ENCODE measurements at regions not wholly inside any gene's neighbourhood (a gene's known extent, or its start where the extent isn't known, plus 50 kb on each side); places are given as distances from the start of the nearest gene placed in this dataset.

DNA sequence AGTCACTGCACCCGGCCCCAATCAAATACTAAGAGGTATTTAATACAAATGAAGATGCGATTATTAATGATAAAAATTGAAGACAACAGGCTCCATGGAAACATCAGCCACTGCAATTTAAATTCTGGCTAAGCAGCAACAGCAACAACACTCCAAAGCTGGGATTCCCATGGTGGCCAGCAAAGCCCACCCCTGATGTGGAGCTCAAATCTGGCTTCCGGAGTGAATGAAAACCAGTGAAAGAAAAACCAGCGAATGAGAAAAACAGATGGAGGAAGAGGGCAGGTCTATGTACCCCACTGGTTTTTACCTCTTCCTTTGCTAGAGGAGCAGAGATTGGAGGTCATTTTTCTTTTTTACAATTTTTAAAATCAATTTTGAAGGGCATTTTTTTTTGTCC, 135.9 kb upstream of the PDE10A start:
- no peak for TF ChIP-seq EZH2 (IDR thresholded peaks at IDR 0.05; ENCODE audit: borderline replicate concordance, low read depth, low read length, poor library complexity, severe bottlenecking)
- TF ChIP-seq, protein P1, sequence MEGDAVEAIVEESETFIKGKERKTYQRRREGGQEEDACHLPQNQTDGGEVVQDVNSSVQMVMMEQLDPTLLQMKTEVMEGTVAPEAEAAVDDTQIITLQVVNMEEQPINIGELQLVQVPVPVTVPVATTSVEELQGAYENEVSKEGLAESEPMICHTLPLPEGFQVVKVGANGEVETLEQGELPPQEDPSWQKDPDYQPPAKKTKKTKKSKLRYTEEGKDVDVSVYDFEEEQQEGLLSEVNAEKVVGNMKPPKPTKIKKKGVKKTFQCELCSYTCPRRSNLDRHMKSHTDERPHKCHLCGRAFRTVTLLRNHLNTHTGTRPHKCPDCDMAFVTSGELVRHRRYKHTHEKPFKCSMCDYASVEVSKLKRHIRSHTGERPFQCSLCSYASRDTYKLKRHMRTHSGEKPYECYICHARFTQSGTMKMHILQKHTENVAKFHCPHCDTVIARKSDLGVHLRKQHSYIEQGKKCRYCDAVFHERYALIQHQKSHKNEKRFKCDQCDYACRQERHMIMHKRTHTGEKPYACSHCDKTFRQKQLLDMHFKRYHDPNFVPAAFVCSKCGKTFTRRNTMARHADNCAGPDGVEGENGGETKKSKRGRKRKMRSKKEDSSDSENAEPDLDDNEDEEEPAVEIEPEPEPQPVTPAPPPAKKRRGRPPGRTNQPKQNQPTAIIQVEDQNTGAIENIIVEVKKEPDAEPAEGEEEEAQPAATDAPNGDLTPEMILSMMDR (conservative IDR thresholded peaks at IDR 0.05; ENCODE audit: low read depth, low read length), result no peak
- POLR2A ChIA-PET (ENCODE audit: low non-redundant PET), result no interaction called here

DNA sequence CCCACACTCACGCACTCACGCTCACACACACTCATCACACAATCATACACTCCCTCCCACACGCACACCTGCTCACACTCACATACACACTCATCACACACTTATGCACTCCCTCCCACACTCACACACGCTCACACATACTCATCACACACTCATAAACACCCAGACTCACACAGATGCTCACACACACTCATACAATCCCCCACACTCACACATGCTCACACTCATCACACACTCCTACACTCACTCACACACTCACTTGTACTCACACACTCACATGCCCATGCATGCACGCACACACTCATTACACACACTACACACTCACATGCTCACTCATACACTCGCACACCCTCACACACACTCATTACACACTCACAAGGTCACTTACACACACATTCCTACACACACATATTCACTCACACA, 131.1 kb upstream of the PDE10A start:
- POLR2A ChIA-PET (ENCODE audit: low non-redundant PET), result no interaction called here
- intact Hi-C loops (cut with micrococcal nuclease; ENCODE audit: unreplicated experiment), result no loop called here

More for the DNA sequence above, 135.9 kb upstream of the PDE10A start:
- peaks cover 58% of the 10 kb centered on the region for H3K27me3 ChIP-seq (replicated peaks; ENCODE audit: insufficient read depth, low read depth, low read length, poor library complexity)
- intact Hi-C loops (cut with micrococcal nuclease; ENCODE audit: unreplicated experiment), result no loop called here
- no peak overlapping the region for H3K4me3 ChIP-seq (ENCODE audit: low read depth, low read length, poor library complexity, severe bottlenecking)
- no TSS peak for BruUV-seq (replicated peaks)
- no peaks in the 10 kb centered on the region for H3K4me1 ChIP-seq (ENCODE audit: insufficient read depth, low read length, poor library complexity, severe bottlenecking)
- CTCF ChIA-PET, result no interaction called here
- no peaks in the 10 kb centered on the region for H3K9me3 ChIP-seq (ENCODE audit: low read depth, low read length, poor library complexity, severe bottlenecking)
- H3K36me3 ChIP-seq (ENCODE audit: insufficient read depth, low read length, poor library complexity, severe bottlenecking), result no peaks in the 10 kb centered on the region
- no peak overlapping the region for H3K27ac ChIP-seq (ENCODE audit: low read depth, low read length, poor library complexity, severe bottlenecking)
- DNase-seq (ENCODE audit: low spot score), result no peak

DNA sequence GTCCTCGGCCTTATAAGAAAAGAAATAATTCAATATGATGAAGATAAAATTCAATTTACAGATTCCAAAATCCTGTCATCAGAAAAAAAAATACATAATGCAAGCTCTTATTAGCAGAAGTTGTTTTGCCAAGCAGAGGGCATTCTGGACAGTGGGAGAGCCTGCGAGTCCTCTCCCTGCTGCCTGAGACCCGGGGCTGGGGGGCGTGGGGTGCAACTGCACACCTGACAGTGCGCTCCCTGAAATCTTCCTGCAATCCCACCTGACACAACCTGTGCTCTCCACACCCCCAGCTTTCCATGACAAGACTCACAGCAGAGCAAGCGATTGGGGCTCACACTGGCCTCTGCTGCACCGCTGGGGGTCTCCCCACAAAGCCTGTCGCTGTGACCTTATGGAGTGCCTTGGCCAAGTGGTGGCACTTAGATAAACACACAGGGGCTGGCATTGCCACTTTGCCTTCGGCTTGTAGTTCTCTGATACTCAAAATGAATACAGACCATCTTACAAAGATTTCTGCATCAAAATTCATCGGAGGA, 130.3 kb upstream of the PDE10A start:
- no peak for TF ChIP-seq EZH2 (IDR thresholded peaks at IDR 0.05; ENCODE audit: borderline replicate concordance, low read depth, low read length, poor library complexity, severe bottlenecking)
- TF ChIP-seq, protein P1 (conservative IDR thresholded peaks at IDR 0.05; ENCODE audit: low read depth, low read length), result no peak
- no peak for DNase-seq (ENCODE audit: low spot score)
- CTCF ChIA-PET, result no interaction called here
- BruUV-seq (replicated peaks), result no TSS peak
- no peaks in the 10 kb centered on the region for H3K9me3 ChIP-seq (ENCODE audit: low read depth, low read length, poor library complexity, severe bottlenecking)
- peaks cover 60% of the 10 kb centered on the region for H3K27me3 ChIP-seq (replicated peaks; ENCODE audit: insufficient read depth, low read depth, low read length, poor library complexity)
- intact Hi-C loops (cut with micrococcal nuclease; ENCODE audit: unreplicated experiment), result no loop called here
- POLR2A ChIA-PET (ENCODE audit: low non-redundant PET), result no interaction called here
- no peak overlapping the region for H3K27ac ChIP-seq (ENCODE audit: low read depth, low read length, poor library complexity, severe bottlenecking)
- H3K4me1 ChIP-seq (ENCODE audit: insufficient read depth, low read length, poor library complexity, severe bottlenecking), result no peaks in the 10 kb centered on the region
- H3K36me3 ChIP-seq (ENCODE audit: insufficient read depth, low read length, poor library complexity, severe bottlenecking), result no peaks in the 10 kb centered on the region
- H3K4me3 ChIP-seq (ENCODE audit: low read depth, low read length, poor library complexity, severe bottlenecking), result no peak overlapping the region

More for the DNA sequence above, 131.1 kb upstream of the PDE10A start:
- no peak overlapping the region for H3K4me3 ChIP-seq (ENCODE audit: low read depth, low read length, poor library complexity, severe bottlenecking)
- no peak overlapping the region for H3K27ac ChIP-seq (ENCODE audit: low read depth, low read length, poor library complexity, severe bottlenecking)
- no peaks in the 10 kb centered on the region for H3K4me1 ChIP-seq (ENCODE audit: insufficient read depth, low read length, poor library complexity, severe bottlenecking)
- peaks cover 57% of the 10 kb centered on the region for H3K27me3 ChIP-seq (replicated peaks; ENCODE audit: insufficient read depth, low read depth, low read length, poor library complexity)
- BruUV-seq (replicated peaks), result no TSS peak
- CTCF ChIA-PET, result no interaction called here
- H3K9me3 ChIP-seq (ENCODE audit: low read depth, low read length, poor library complexity, severe bottlenecking), result no peaks in the 10 kb centered on the region
- DNase-seq (ENCODE audit: low spot score), result no peak
- H3K36me3 ChIP-seq (ENCODE audit: insufficient read depth, low read length, poor library complexity, severe bottlenecking), result no peaks in the 10 kb centered on the region
- no peak for TF ChIP-seq EZH2 (IDR thresholded peaks at IDR 0.05; ENCODE audit: borderline replicate concordance, low read depth, low read length, poor library complexity, severe bottlenecking)
- TF ChIP-seq, protein P1 (conservative IDR thresholded peaks at IDR 0.05; ENCODE audit: low read depth, low read length), result no peak

Measured in A673 (cell line).